Nucleus accumbens (tissue), 56 donors: ENCODE measurements at regions not wholly inside any gene's neighbourhood (a gene's known extent, or its start where the extent isn't known, plus 50 kb on each side); places are given as distances from the start of the nearest gene placed in this dataset.

Source experiments
- DNase-seq, 56 donors: peaks; one replicate each; lab custom pipeline; 2025; lab: John Stamatoyannopoulos, UW

DNA sequence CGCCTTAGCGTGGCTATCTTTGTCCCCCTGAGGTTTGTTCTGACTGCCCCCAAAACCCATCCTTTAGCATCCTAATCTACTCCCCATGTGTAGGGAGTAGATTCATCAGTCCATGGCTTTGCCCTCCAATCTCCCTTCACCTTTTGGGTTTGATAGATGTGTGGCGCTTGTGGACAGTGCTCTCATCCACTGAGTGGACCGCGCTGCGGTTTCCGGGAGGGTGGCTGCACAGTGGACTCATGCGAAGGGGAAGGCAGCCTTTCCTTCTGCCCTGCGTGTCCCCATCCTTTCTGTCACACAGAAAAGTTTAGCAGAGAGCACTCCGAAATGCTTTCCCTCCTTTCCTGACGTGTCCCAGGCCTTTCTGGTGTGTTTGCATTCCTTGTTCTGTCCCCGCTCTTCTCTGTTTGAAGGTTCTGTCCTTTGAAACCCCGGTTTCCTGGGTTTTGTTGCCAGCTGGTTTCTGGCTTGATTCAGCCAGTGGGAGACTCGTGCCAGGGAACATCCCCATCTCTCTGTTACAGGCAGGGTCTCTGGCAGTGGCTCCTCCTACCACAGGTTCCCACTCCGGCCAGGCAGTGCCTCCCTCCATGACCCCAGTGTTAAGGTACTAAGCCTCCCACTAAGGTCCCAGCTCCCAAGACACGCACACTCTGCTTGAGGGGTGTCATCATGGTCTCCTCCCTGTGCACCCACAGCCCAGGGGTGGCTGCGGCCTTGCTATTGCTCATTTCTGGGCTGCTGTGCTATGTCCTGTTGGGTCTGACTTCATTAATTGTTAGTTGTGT lies 547.7 kb upstream of the DPP6 start:
- DNase-seq = no peak

DNA sequence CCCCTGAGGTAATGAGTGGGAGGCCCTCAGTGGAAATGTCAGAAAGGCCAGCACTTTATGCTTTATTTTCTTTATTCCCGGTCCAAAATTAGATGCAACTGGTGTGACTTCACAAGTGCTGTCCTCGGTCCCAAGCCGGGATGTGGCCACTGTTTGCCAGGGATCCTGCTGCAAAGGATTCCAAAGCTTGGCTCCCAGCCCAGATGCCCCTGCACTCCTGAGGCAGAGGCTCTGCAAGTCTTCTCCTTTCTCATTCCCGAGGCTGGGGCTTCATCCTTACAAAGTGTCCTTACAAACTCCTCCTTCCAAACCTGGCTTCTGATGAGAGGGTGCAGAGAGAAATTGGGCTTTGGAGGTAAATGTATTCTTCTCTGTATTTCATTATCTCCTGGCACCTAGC lies 544.3 kb upstream of the DPP6 start:
- DNase-seq = no peak

DNA sequence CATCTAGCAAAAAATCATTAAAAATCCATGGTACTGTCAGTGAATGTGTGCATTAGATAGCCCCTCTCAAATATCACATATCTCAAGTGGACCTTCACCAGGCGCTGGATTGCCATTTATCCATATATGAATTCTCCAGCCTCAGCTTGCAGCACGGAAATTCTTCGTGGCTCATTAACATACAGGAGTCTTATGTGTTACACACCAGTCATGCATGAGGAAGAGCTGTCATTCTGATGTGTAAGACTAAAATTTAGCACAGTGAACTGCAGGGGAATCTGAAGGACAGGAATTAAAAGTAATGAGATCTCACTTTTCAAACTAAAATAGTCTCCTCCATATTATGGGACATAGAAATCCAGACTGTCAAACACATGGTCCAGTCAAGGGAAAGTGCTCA lies 542.4 kb upstream of the DPP6 start:
- no peak for DNase-seq

DNA sequence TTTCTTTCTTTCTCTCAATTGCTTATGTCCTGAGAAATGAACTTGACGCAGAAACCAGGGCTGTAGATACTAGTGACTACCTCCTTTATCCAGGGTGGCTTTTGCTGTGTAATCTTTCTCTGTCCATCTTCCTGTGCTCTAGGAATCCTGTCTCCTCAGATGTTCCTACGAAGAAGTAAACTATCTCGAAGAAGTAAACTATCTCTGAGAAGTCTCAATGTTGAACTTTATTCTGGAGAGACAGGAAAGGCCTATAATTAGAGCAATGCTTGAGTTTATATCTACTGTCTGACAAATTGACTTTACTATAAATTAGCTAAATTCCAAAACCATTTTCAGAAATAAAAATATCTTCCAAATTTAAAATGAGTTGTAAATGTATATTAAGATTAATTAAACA lies 541.5 kb upstream of the DPP6 start:
- no peak for DNase-seq

DNA sequence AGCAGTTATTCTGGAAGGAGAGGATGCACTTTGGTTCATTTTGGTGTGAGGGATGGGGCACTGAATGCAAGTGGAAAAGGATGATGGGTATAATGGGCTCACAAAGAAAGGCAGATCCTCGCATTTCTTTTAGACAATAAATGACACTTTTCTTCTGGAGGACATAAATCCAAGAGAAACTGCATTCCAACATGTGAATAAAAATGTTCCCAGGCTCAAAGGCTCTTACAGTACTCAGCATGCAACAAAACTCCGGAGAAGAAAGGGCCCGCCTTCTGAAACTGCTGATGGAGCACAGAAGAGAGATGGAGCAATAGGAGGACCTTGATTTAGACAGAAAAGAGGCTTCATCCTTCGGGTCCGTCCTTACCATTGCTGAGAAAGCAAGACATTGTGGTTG lies 538.2 kb upstream of the DPP6 start:
- DNase-seq = no peak

DNA sequence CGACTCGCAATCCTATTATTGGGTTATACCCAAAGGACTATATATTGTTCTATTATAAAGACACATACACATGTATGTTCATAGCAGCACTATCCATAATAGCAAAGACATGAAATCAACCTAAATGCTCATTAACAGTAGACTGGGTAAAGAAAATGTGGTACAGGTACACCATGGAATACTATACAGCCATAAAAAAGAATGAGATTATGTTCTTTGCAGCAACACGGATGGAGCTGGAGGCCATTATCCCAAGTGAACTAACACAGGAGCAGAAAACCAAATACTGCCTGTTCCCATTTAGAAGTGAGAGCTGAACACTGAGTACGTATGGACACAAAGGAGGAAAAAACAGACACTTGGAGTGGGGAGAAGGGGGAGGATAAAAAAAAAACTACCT lies 536.8 kb upstream of the DPP6 start:
- DNase-seq = no peak

DNA sequence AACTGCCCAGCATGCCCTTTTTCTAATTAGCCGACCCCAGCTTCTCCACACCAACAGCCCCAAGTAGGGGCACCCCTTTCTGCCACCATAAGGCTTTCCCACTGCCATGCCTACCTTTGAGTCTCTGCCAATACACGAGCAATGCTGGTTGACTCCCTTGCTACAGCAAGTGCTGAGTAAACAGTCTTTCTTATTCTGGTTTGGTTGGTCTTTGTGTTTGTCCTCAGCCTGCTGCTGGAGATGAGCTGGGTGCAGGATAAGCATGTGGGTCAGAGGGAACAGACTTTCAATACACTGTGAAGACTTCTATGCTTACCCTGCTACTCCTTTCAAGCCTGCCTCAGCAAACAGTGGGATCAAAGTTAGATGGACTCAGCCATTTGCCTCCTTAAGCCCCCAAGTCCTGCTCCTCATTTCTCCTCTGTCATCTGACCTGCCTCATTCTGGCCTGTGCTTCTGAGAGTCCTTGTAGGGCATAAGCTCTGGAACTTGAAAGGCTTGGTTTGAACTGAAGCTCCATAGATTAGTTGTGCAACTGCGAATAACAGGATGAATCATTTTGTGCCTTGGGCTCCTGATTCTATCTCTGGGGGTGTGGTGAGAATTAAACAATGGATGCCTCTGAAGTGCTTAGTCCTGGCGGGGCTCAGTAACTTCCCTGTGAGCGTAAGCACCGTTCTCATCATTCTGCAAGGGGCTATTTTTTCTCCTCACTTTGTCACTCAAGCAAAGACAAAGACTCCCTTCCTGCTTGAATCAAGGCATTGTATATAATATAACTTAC lies 533.8 kb upstream of the DPP6 start:
- DNase-seq = no peak

DNA sequence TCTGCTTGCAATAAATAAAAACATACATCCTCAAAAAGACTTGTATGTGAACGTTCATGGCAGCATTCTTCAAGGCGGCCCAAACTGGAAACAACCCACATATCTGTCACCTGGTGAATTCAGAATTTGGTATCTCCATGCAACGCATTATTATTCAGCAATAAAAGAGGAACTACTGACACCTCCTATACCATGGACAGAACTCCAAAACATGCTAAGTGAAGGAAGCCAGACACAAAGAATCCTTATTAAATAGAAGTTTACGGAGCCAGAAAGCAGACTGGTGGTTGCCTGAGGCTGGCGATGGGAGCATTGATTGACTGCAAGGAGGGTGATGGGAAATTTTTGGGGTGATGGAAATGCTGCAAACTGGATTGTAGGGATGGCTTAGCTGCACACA lies 530.8 kb upstream of the DPP6 start:
- DNase-seq = no peak

DNA sequence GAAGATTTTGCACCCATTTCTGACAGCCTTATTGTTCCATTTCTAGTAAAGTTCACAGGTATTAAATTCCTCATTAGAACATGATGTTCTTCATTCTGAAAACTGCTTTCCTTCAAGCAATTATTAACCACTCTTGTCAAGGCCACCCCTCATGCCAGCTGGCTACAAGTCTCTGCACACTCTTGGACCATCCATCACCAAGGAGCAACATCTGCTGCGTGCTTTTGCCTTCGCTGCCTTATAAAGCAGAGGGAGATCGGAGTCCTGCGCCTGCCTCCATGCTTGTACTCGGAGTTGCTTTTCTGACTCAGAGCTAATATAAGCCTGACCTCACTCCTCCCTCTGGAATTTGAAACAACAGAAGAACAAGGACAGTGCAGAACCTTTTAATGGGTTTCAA lies 529.9 kb upstream of the DPP6 start:
- no peak for DNase-seq

DNA sequence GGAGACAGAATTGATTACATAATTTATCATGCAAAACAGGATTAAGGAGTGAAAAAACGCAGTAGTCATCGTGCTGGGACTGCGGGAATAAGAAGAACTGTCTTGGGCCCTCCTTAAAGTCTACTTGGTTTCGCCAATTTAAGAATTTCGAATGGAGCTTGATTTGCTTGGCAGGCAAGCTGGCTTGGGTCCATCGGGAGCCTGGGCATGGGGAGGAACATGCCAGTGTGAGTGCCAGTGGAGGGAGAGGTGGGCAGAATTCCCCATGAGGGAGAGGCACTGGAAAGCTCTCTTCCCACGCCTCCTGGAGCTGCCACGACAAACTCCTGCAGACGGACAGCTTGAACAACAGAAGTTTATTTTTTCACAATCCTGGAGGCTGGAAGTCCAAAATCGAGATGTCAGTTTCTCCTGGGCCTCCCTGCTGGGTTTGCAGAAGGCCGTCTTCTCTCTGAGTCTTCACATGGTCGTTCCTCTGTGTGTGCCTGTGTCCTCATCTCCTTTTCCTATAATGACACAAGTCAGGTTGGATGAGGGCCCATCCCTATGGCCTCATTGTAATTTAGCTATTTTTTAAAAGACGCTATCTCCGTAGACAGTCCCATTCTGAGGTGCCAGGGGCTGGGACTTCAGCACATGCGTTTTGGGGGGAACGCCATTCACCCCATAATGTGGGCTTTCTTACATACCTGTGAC lies 528.7 kb upstream of the DPP6 start:
- DNase-seq = peak in 42 of 56 donors; percentile 3 to 79 (median 35)

DNA sequence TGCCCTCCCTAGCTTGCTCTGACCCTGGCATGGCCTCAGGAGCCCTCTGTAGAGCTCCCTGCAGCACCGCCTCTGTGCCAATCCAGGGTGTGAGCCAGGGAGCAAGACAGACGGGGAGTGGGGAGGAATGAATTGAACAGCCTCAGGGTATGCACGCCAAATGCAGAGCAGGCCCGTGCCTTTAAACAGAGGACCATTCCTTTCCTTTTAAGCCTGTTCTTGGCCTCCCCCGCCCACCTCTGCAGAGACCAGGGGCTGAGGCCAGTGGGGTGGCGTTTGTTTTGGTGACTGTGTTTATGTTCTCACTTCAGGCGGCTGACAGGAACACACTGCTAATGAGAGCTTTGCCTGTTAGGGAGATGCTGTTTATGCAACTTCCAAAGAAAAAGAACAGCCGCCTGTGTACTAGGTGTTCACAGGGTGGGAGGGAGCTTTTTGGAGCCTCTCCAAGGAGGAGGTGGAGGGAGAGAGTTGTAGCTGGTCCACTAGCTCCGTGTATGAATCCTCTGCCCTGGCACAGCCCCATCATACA lies 528.1 kb upstream of the DPP6 start:
- peak in 48 of 56 donors; percentile 9 to 81 (median 39) for DNase-seq

DNA sequence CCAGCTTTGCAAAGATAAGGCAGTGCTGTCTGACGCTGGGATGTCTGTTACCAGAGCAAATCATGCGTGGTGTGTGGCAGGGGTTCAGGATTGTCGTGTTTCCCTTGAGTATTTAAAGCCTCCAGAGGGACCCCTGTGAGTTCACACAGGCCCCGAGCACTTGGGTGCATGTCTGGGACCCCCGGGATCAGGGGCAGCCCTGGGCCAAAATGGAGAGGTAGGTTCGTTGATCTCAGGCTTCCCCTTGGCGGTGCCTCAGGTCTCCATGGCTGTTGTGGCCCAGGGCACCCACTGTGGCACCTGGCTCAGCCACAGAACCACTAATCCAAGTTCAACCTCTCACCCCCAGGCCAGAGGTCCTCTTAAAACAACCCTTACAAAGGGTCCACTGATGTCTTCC lies 523.1 kb upstream of the DPP6 start:
- no peak for DNase-seq

DNA sequence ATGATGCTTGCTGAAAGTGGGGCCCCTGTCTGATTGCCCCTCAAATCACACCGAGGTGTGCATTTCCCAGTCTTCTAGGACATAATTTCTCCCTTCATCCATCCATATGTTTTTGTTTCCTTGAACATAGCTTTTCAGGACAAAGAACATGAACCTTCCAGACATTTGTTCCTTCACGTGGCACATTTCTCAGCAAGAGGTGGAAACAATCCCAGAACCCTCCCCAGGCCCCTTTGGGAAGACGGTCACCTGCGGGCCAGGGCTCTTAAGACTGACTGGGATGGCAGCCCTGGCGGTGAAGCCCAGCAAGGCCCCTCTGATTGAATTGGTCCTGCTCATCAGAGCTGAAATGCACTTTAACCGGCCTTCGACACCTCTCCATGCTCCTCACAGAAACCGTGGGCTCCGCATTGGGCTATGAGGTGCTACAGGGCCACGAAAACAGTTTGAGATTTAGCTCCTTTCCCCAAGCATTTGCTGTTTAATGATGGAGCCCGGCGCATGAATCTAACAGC lies 522.5 kb upstream of the DPP6 start:
- no peak for DNase-seq

DNA sequence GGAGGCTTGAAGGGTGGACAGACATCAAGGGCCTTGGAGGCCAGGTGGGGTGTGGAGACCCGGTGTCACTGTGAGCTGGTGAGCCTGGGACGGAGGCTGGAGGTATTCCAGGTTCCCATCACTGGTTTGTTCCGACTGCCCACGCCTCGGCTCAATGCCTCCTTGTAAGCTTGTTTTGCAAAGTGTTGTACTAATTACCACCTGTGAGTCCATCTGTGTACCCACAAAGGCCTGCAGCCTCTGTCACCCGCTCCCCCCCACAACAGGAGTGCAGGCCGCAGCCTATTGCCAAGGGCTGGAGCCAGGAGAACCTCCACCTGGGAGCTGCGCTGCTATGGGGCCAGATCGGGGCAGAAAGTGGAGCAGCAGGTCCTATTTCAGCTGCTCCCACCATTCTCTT lies 521.8 kb upstream of the DPP6 start:
- DNase-seq = no peak

DNA sequence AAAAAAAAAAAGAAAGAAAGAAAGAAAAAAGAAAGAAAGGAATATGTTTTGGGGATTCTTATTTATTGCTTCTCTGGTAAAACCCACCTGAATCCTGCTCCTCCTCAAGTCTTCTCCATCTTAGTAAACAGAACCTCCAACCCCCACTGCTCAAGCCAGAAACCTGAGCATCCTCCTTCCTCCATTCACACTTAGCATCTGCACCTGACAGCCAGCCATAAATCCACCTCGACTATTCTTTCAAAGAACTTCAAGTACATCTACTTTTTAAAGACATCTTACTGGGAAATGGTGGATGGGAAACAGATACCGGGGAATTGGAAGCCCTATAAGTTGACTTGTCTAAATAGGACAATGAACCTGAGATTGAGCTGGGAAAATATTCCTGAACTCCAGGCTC lies 519.9 kb upstream of the DPP6 start:
- DNase-seq = no peak

DNA sequence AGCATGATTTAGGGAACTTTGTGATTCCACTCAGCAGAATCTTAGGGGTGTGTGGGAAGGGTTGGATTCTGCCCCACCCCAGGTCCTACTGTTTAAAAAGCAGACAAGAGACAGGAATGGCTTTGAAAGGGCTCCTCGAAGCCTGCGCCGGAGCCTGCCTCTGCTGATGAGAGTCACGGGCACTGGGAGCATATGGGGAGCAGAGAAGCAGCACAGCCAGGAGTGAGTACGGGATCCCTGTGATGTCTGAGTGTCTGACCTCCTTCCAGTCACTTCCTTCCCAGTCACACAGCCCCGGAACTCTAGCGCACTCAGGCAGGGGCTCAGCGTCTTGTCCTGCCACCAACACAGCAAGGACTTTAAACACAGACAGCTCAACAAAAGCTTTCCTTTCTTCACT lies 514.9 kb upstream of the DPP6 start:
- no peak for DNase-seq

DNA sequence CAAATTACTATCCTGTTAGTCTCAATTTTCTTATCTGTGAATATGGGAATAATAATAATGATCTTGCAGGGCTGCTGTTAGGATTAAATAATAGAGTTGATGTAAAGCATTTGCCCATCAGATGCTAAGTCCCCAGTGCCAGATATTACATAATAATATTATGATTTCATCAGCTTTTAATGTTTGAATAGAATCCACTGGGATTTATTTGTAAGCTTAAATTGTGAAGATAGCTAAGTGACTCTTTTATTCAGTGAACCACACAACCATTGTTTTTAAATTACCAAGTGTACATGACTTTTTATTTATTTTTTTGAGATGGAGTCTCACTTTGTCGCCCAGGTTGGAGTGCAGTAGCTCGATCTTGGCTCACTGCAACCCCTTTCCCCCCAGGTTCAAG lies 510.3 kb upstream of the DPP6 start:
- no peak for DNase-seq

DNA sequence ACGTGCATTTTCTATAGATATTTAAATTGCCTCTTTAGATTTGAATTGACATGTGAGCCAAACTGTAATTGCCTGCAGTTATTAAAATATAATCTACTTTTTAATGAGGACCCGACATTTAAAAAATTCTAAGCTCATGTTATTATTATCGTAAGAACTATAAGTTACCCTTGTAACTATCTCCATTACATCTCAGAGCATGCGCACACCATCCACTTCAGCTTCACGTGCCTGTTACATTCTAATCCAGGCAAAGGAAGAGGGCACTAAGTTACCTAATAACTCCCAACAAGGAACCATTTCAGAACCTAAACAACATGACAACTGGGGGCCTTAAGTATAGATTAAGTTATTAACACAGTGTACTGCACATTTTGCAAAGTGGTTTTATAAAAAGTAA lies 509.0 kb upstream of the DPP6 start:
- no peak for DNase-seq

DNA sequence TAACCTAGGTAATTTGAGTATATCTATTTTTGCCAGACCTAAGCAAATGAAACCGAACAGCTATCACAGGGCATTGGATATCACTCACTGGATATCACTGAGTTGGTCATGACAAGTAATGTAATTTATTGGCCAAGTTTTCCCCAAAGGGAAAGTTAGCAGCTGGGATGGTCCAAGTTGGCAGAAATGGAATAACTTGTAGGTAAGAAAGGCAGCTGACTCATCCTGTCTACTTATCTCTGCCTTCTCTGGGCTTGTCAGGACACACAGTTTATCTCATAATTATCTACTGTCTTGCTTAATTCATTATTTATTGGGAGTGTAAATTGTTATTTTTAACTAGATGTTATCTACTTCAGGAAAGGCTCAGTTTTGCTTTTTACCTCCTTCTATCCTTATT lies 502.0 kb upstream of the DPP6 start:
- no peak for DNase-seq

DNA sequence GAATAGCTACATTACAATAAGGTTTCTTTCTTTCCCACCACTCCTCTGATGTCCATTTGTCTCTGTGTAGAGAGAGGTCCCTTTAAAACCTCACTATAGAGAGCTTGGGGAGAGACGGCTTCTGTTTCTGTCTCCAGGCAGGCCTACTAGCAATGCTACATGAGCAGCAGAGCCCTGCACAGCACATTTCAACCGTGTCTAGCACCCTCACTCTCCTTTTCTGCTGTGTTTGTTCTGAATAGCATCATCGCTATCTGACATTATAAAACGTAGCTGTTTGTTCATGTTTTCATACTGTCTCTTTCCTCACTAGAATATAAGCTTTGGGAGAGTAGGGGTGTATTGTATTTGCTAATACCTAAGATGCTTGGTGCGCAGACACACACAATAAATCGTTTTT lies 487.8 kb upstream of the DPP6 start:
- no peak for DNase-seq

DNA sequence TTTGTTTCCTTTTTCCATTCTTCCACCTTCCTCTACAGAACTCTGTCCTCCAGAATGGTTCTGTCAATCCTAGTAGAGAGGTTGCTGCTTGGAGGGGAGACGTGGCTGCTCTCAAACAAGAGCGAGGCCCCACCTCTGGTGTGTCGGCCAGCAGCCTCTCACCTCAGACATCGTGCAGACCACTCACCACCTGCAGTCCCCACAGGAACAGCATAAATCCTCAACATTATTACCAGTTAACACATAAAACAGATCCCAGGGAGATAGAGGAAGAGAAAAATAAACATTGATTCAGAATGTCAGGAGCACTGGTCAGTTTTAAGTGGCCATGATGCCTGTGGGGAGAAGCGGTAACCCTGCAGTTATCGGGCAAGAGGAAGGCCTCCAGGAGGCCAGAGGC lies 485.9 kb upstream of the DPP6 start:
- DNase-seq = no peak
